Endothelial cell of umbilical vein (primary cell): ENCODE measurements at regions not wholly inside any gene's neighbourhood (a gene's known extent, or its start where the extent isn't known, plus 50 kb on each side); places are given as distances from the start of the nearest gene placed in this dataset.

Source experiments
- BruUV-seq: library from RNA; stranded (reverse); fragments of 400-500 nt; replicated peaks from 2 replicates; lab custom pipeline; 2021; lab: Mats Ljungman, UMichigan
- CTCF ChIA-PET: fragments of 300-600, 350-600 bp; sonication (Branson Sonifier 250); formaldehyde crosslinking; loops from one replicate; lab custom pipeline; 2021; ENCODE audit warnings: antibody characterized with exemption, inconsistent platforms; lab: Charles Lee
- POLR2A ChIA-PET: fragments of 300-600, 350-600 bp; sonication (Branson Sonifier 250); formaldehyde crosslinking; loops from one replicate; lab custom pipeline; 2021; ENCODE audit warnings: antibody characterized with exemption, inconsistent platforms; lab: Charles Lee
- DNase-seq: peaks from one replicate; pipeline ENCODE4 v3.0.0-alpha.2; 2011; ENCODE audit warnings: low read depth, low spot score
- FAIRE-seq: peaks from 2 replicates; lab custom pipeline; 2011; peaks lifted over from hg19 to GRCh38; lab: Jason Lieb, UNC
- H2AFZ ChIP-seq: 2 replicates; pipeline ENCODE4 v1.6.0; 2012; ENCODE audit warnings: low read depth, low read length, control low read depth, inconsistent platforms
- H3K27ac ChIP-seq: 2 replicates; pipeline ENCODE4 v1.5.1; 2011; ENCODE audit warnings: low read depth, mild to moderate bottlenecking, control low read depth, low read length, moderate library complexity; ENCODE audit not compliant: insufficient read depth
- H3K27me3 ChIP-seq, 2 experiments: 2 replicates each; pipeline versions ENCODE4 v1.6.0 to v1.6.1; 2011; ENCODE audit warnings: low read length in 2 of 2, mixed read lengths in 1 of 2; ENCODE audit not compliant: control insufficient read depth in 2 of 2, insufficient read depth in 2 of 2
- H3K36me3 ChIP-seq, 2 experiments: 2 replicates in 1 of 2; 3 replicates in 1 of 2; pipeline ENCODE4 v1.5.1; 2011; ENCODE audit warnings: low read length in 2 of 2, mild to moderate bottlenecking in 1 of 2, moderate library complexity in 1 of 2; ENCODE audit not compliant: control insufficient read depth in 2 of 2, insufficient read depth in 2 of 2; ENCODE audit errors: extremely low read depth in 1 of 2
- H3K4me1 ChIP-seq: 3 replicates; pipeline ENCODE4 v1.5.1; 2011; ENCODE audit warnings: mild to moderate bottlenecking, low read length; ENCODE audit not compliant: control insufficient read depth, insufficient read depth; ENCODE audit errors: extremely low read depth
- H3K4me2 ChIP-seq: 2 replicates; pipeline ENCODE4 v1.6.1; 2011; ENCODE audit warnings: low read length, control low read depth, mixed read lengths; ENCODE audit not compliant: insufficient read depth
- H3K4me3 ChIP-seq, 3 experiments: fragments of 200-600 bp in 1 of 3; sonication (generic), shearing (Covaris generic) in 1 of 3; replicated peaks in 1 of 3; 2 replicates each; pipeline ENCODE4 v1.5.1; 2011 to 2016; ENCODE audit warnings: control low read depth in 3 of 3, low read length in 3 of 3, mild to moderate bottlenecking in 2 of 3, inconsistent platforms in 1 of 3, low read depth in 1 of 3, moderate library complexity in 1 of 3; ENCODE audit not compliant: insufficient read depth in 1 of 3
- H3K79me2 ChIP-seq: 2 replicates; pipeline ENCODE4 v1.6.0; 2012; ENCODE audit warnings: low read length, inconsistent platforms; ENCODE audit not compliant: control insufficient read depth, insufficient read depth
- H3K9ac ChIP-seq: replicated peaks from 2 replicates; pipeline ENCODE3; 2011; ENCODE audit warnings: low read length, control low read depth; ENCODE audit not compliant: insufficient read depth; ENCODE audit errors: extremely low read depth
- H3K9me1 ChIP-seq: replicated peaks from 3 replicates; pipeline ENCODE4 v1.6.0; 2011; ENCODE audit warnings: mild to moderate bottlenecking, low read length; ENCODE audit not compliant: control insufficient read depth, insufficient read depth; ENCODE audit errors: extremely low read depth
- H3K9me3 ChIP-seq: replicated peaks from 2 replicates; pipeline ENCODE4 v1.5.1; 2012; ENCODE audit warnings: low read length, inconsistent platforms; ENCODE audit not compliant: control insufficient read depth, insufficient read depth
- H4K20me1 ChIP-seq: replicated peaks from 2 replicates; pipeline ENCODE3; 2011; ENCODE audit warnings: mild to moderate bottlenecking, low read length; ENCODE audit not compliant: control insufficient read depth, insufficient read depth; ENCODE audit errors: extremely low read depth
- CTCF ChIP-seq, 2 donors: IDR thresholded peaks; 1 replicate in 1 of 2; 2 replicates in 1 of 2; pipeline ENCODE4 v1.5.1; 2011; ENCODE audit warnings: low read length in 2 of 2, mild to moderate bottlenecking in 2 of 2, moderate library complexity in 2 of 2, control low read depth in 1 of 2, inconsistent platforms in 1 of 2, low read depth in 1 of 2; ENCODE audit not compliant: insufficient read depth in 1 of 2; ENCODE audit errors: extremely low read depth in 1 of 2
- EZH2 ChIP-seq: IDR thresholded peaks from 2 replicates; pipeline ENCODE4 v1.6.1; 2012; ENCODE audit warnings: borderline replicate concordance, low read depth, mild to moderate bottlenecking, moderate library complexity, low read length, inconsistent platforms; ENCODE audit not compliant: severe bottlenecking
- FOS ChIP-seq: IDR thresholded peaks from 2 replicates; pipeline ENCODE4 v1.6.1; 2011; ENCODE audit warnings: mild to moderate bottlenecking, low read length, moderate library complexity, borderline replicate concordance; ENCODE audit not compliant: insufficient read depth
- GATA2 ChIP-seq: IDR thresholded peaks from 2 replicates; pipeline ENCODE4 v1.7.0; 2011; ENCODE audit warnings: low read depth, mild to moderate bottlenecking, moderate library complexity, mixed read lengths, low read length; ENCODE audit not compliant: insufficient read length, insufficient read depth
- JUN ChIP-seq: IDR thresholded peaks from 2 replicates; pipeline ENCODE4 v1.6.1; 2011; ENCODE audit warnings: borderline replicate concordance, low read depth; ENCODE audit not compliant: insufficient read length, insufficient read depth
- MAX ChIP-seq: IDR thresholded peaks from 2 replicates; pipeline ENCODE4 v1.6.1; 2011; ENCODE audit not compliant: insufficient read depth, insufficient read length
- MYC ChIP-seq: IDR thresholded peaks from one replicate; pipeline ENCODE4 v1.6.1; 2011; ENCODE audit warnings: mild to moderate bottlenecking, low read depth, low read length
- POLR2A ChIP-seq: IDR thresholded peaks from 2 replicates; pipeline ENCODE4 v1.6.1; 2012; ENCODE audit warnings: low read depth, mild to moderate bottlenecking, control low read depth, low read length
- POLR2AphosphoS5 ChIP-seq: IDR thresholded peaks from 2 replicates; pipeline ENCODE4 v1.6.1; 2012; ENCODE audit warnings: low read depth, mild to moderate bottlenecking, control low read depth, low read length, moderate library complexity; ENCODE audit not compliant: insufficient read depth
- dilution Hi-C: fragments of 300-500 bp; cut with MboI; formaldehyde crosslinking; loops from one replicate; pipeline ENCODE4 v1.15.0; 2019; ENCODE audit warnings: low sequenced_read_pairs; ENCODE audit not compliant: extremely low pct_ligation_motif_present
- intact Hi-C: fragments of 100-400 bp; cut with micrococcal nuclease; formaldehyde crosslinking; loops from one replicate; pipeline ENCODE4 v1.10.0; 2022

- Histone ChIP-seq H3K79me2 (no peaks in the 10 kb centered on the region), H3K36me3 (no peaks in the 10 kb centered on the region), H3K4me2 (no peak overlapping the region), H4K20me1 (no peaks in the 10 kb centered on the region), H3K9ac (no peak overlapping the region), H3K4me3 (no peak overlapping the region), H3K4me1 (no peaks in the 10 kb centered on the region), H2AFZ (no peak overlapping the region), H3K27me3 (no peaks in the 10 kb centered on the region), H3K27ac (no peak overlapping the region), H3K9me3 (peaks cover 5% of the 10 kb centered on the region), H3K9me1 (no peaks in the 10 kb centered on the region)
- no TSS peak for BruUV-seq
- no peak for TF ChIP-seq MAX
- no peak for TF ChIP-seq CTCF (IDR thresholded peaks at IDR 0.05; ENCODE audit: extremely low read depth in 1 of 2, insufficient read depth in 1 of 2, low read depth in 1 of 2, low read length in 2 of 2)
- TF ChIP-seq MYC: no peak
- no peak for TF ChIP-seq POLR2AphosphoS5
- no peak for TF ChIP-seq FOS
- TF ChIP-seq GATA2: no peak
- TF ChIP-seq POLR2A: no peak
- no peak for TF ChIP-seq JUN
- no peak for TF ChIP-seq EZH2
- DNase-seq: no peak
- dilution Hi-C loops: no loop called here
- CTCF ChIA-PET: no interaction called here
- intact Hi-C loops: no loop called here
- no peak for FAIRE-seq
- POLR2A ChIA-PET: no interaction called here
These were observed 392.1 kb downstream of the TDRD15 start for GRCh38 chr2:21515903-21516302.
